WTC11 (cell line): ENCODE measurements at regions not wholly inside any gene's neighbourhood (a gene's known extent, or its start where the extent isn't known, plus 50 kb on each side); places are given as distances from the start of the nearest gene placed in this dataset.

Source experiments
- ATAC-seq: fragments of 200-7000 bp; cut with Tn5 transposase; 2 replicates; pipeline ENCODE4 v1.10.0; 2021; ENCODE audit warnings: mild to moderate bottlenecking, moderate library complexity
- CTCF ChIA-PET: fragments of 300-600 bp; sonication (Branson Sonifier 250); formaldehyde crosslinking; loops from one replicate; lab custom pipeline; 2021; ENCODE audit warnings: antibody characterized with exemption; lab: Charles Lee
- POLR2A ChIA-PET: fragments of 350-600 bp; sonication (Branson Sonifier 250); formaldehyde crosslinking; loops from one replicate; lab custom pipeline; 2021; ENCODE audit warnings: antibody characterized with exemption; lab: Charles Lee
- DNase-seq: peaks from one replicate; pipeline ENCODE4 v3.0.0; 2021; ENCODE audit warnings: low spot score
- H3K27ac Mint-ChIP-seq: 2 replicates; pipeline ENCODE4 v1.8.0; 2021; ENCODE audit warnings: mixed read lengths
- H3K27me3 Mint-ChIP-seq: 2 replicates; pipeline ENCODE4 v1.8.0; 2021; ENCODE audit warnings: low read depth, mild to moderate bottlenecking, moderate library complexity, mixed read lengths
- H3K36me3 Mint-ChIP-seq: 2 replicates; pipeline ENCODE4 v1.8.0; 2021; ENCODE audit warnings: mixed read lengths
- H3K4me1 Mint-ChIP-seq: 2 replicates; pipeline ENCODE4 v1.8.0; 2022; ENCODE audit warnings: mixed read lengths
- H3K4me3 Mint-ChIP-seq: 2 replicates; pipeline ENCODE4 v1.8.0; 2021; ENCODE audit warnings: mild to moderate bottlenecking, moderate library complexity, mixed read lengths
- H3K9me3 Mint-ChIP-seq: 2 replicates; pipeline ENCODE4 v1.8.0; 2021; ENCODE audit warnings: mixed read lengths
- FOXJ3 ChIP-seq: sonication (generic); formaldehyde crosslinking; IDR thresholded peaks from 2 replicates; pipeline ENCODE4 v1.9.0; 2021; ENCODE audit warnings: missing genetic modification reagents, mild to moderate bottlenecking, borderline replicate concordance
- GABPB1 ChIP-seq: sonication (generic); formaldehyde crosslinking; IDR thresholded peaks from 2 replicates; pipeline ENCODE4 v1.8.1; 2023; ENCODE audit warnings: mild to moderate bottlenecking, missing genetic modification reagents
- GRHL2 ChIP-seq: fragments of 250-450 bp; sonication (Bioruptor Pico); IDR thresholded peaks from 2 replicates; pipeline ENCODE4 v1.8.0; 2022; ENCODE audit warnings: mild to moderate bottlenecking, moderate library complexity; ENCODE audit not compliant: insufficient replicate concordance, severe bottlenecking
- HMGA2 ChIP-seq: fragments of 250-450 bp; sonication (Bioruptor Pico); IDR thresholded peaks from 2 replicates; pipeline ENCODE4 v1.4.0; 2021; ENCODE audit warnings: mild to moderate bottlenecking, moderate library complexity
- NFATC4 ChIP-seq: fragments of 250-450 bp; sonication (Bioruptor Pico); IDR thresholded peaks from 2 replicates; pipeline ENCODE4 v1.9.0; 2021; ENCODE audit warnings: mild to moderate bottlenecking
- NR1H2 ChIP-seq: sonication (generic); formaldehyde crosslinking; IDR thresholded peaks from 2 replicates; pipeline ENCODE4 v1.9.0; 2021; ENCODE audit warnings: mild to moderate bottlenecking, moderate library complexity, missing genetic modification reagents
- NR2C2 ChIP-seq: sonication (generic); formaldehyde crosslinking; IDR thresholded peaks from 2 replicates; pipeline ENCODE4 v1.8.0; 2022; ENCODE audit warnings: mild to moderate bottlenecking, missing genetic modification reagents
- NR3C1 ChIP-seq: sonication (generic); formaldehyde crosslinking; conservative IDR thresholded peaks from 2 replicates; pipeline ENCODE4 v1.8.1; 2023; ENCODE audit warnings: low read depth, mild to moderate bottlenecking, missing genetic modification reagents
- SMAD3 ChIP-seq: sonication (generic); formaldehyde crosslinking; IDR thresholded peaks from 2 replicates; pipeline ENCODE4 v1.8.0; 2022; ENCODE audit warnings: missing genetic modification reagents, mild to moderate bottlenecking, borderline replicate concordance
- SP1 ChIP-seq: sonication (generic); formaldehyde crosslinking; conservative IDR thresholded peaks from 2 replicates; pipeline ENCODE4 v1.8.1; 2022; ENCODE audit warnings: missing genetic modification reagents
- TCF7 ChIP-seq: sonication (generic); formaldehyde crosslinking; IDR thresholded peaks from 2 replicates; pipeline ENCODE4 v1.8.0; 2022; ENCODE audit warnings: mild to moderate bottlenecking, low read depth, missing genetic modification reagents, moderate library complexity
- ZBTB21 ChIP-seq: sonication (generic); formaldehyde crosslinking; IDR thresholded peaks from 2 replicates; pipeline ENCODE4 v1.8.1; 2023; ENCODE audit warnings: mild to moderate bottlenecking, missing genetic modification reagents, borderline replicate concordance
- ZNF232 ChIP-seq: sonication (generic); formaldehyde crosslinking; IDR thresholded peaks from 2 replicates; pipeline ENCODE4 v1.8.0; 2022; ENCODE audit warnings: mild to moderate bottlenecking, missing genetic modification reagents
- ZNF263 ChIP-seq: sonication (generic); formaldehyde crosslinking; IDR thresholded peaks from 2 replicates; pipeline ENCODE4 v1.8.1; 2022; ENCODE audit warnings: low read depth, mild to moderate bottlenecking, moderate library complexity, missing genetic modification reagents
- ZNF396 ChIP-seq: fragments of 250-450 bp; sonication (Bioruptor Pico); IDR thresholded peaks from 2 replicates; pipeline ENCODE4 v1.8.0; 2021; ENCODE audit warnings: mild to moderate bottlenecking, moderate library complexity, borderline replicate concordance
- TF ChIP-seq, protein P1 (sequence below): sonication (generic); formaldehyde crosslinking; IDR thresholded peaks from 2 replicates; pipeline ENCODE4 v1.8.1; 2023; ENCODE audit warnings: mild to moderate bottlenecking, missing genetic modification reagents, moderate library complexity
- TF ChIP-seq, protein P2 (sequence below): sonication (generic); formaldehyde crosslinking; IDR thresholded peaks from 2 replicates; pipeline ENCODE4 v1.8.0; 2022; ENCODE audit warnings: mild to moderate bottlenecking, missing genetic modification reagents
- TF ChIP-seq, protein P3 (sequence below): sonication (generic); formaldehyde crosslinking; IDR thresholded peaks from 2 replicates; pipeline ENCODE4 v1.8.0; 2023; ENCODE audit warnings: mild to moderate bottlenecking, missing genetic modification reagents
- TF ChIP-seq, protein P4 (sequence below): fragments of 250-450 bp; sonication (Bioruptor Pico); IDR thresholded peaks from 2 replicates; pipeline ENCODE4 v1.9.0; 2021; ENCODE audit warnings: mild to moderate bottlenecking
- TF ChIP-seq, protein P5 (sequence below): sonication (generic); formaldehyde crosslinking; IDR thresholded peaks from 2 replicates; pipeline ENCODE4 v1.8.0; 2022; ENCODE audit warnings: mild to moderate bottlenecking, missing genetic modification reagents
- TF ChIP-seq, protein P6 (sequence below): fragments of 250-450 bp; sonication (Bioruptor Pico); IDR thresholded peaks from 2 replicates; pipeline ENCODE4 v1.9.0; 2021; ENCODE audit warnings: moderate library complexity, mild to moderate bottlenecking, inconsistent platforms, borderline replicate concordance
- TF ChIP-seq, protein P7 (sequence below): sonication (generic); formaldehyde crosslinking; conservative IDR thresholded peaks from 2 replicates; pipeline ENCODE4 v1.8.1; 2023; ENCODE audit warnings: mild to moderate bottlenecking, low read depth, missing genetic modification reagents, moderate library complexity
- TF ChIP-seq, protein P8 (sequence below): sonication (generic); formaldehyde crosslinking; IDR thresholded peaks from 2 replicates; pipeline ENCODE4 v1.8.0; 2022; ENCODE audit warnings: mild to moderate bottlenecking, missing genetic modification reagents
- TF ChIP-seq, protein P9 (sequence below): sonication (generic); formaldehyde crosslinking; IDR thresholded peaks from 2 replicates; pipeline ENCODE4 v1.8.1; 2022; ENCODE audit warnings: missing genetic modification reagents, borderline replicate concordance
- TF ChIP-seq, protein P10 (sequence below): sonication (generic); formaldehyde crosslinking; IDR thresholded peaks from 2 replicates; pipeline ENCODE4 v1.8.1; 2023; ENCODE audit warnings: mild to moderate bottlenecking, missing genetic modification reagents

DNA sequence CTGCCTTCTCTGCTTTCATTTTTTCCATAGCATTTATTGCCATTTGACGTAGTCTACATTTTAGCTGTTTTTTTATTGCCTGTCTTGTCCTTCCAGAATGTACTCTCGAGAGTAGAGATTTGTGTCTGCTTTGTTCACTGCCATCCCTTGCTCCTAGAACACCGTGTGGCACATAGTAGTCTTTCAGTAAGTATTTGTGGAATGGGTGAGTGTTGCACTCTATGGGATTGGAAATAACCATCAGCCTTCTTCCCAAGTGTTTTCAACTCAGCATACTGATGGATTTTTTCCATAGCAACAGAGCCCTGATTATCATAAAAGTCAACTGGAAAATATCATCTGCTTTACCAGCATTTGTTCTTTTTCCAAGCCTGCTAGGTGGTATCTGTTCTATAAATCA is 462.6 kb downstream of the ENC1 start (continued):
- TF ChIP-seq NR3C1 (CRISPR knock-in tag) (no peak), ZNF263 (CRISPR knock-in tag) (no peak), ZNF396 (no peak), SMAD3 (CRISPR knock-in tag) (no peak), GABPB1 (no peak), HMGA2 (CRISPR knock-in tag) (no peak), SP1 (CRISPR knock-in tag) (no peak)
- TF ChIP-seq, protein P1, sequence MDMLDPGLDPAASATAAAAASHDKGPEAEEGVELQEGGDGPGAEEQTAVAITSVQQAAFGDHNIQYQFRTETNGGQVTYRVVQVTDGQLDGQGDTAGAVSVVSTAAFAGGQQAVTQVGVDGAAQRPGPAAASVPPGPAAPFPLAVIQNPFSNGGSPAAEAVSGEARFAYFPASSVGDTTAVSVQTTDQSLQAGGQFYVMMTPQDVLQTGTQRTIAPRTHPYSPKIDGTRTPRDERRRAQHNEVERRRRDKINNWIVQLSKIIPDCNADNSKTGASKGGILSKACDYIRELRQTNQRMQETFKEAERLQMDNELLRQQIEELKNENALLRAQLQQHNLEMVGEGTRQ (CRISPR knock-in tag), result no peak
- TF ChIP-seq, protein P2, sequence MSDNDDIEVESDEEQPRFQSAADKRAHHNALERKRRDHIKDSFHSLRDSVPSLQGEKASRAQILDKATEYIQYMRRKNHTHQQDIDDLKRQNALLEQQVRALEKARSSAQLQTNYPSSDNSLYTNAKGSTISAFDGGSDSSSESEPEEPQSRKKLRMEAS (CRISPR knock-in tag), result no peak
- TF ChIP-seq, protein P3, sequence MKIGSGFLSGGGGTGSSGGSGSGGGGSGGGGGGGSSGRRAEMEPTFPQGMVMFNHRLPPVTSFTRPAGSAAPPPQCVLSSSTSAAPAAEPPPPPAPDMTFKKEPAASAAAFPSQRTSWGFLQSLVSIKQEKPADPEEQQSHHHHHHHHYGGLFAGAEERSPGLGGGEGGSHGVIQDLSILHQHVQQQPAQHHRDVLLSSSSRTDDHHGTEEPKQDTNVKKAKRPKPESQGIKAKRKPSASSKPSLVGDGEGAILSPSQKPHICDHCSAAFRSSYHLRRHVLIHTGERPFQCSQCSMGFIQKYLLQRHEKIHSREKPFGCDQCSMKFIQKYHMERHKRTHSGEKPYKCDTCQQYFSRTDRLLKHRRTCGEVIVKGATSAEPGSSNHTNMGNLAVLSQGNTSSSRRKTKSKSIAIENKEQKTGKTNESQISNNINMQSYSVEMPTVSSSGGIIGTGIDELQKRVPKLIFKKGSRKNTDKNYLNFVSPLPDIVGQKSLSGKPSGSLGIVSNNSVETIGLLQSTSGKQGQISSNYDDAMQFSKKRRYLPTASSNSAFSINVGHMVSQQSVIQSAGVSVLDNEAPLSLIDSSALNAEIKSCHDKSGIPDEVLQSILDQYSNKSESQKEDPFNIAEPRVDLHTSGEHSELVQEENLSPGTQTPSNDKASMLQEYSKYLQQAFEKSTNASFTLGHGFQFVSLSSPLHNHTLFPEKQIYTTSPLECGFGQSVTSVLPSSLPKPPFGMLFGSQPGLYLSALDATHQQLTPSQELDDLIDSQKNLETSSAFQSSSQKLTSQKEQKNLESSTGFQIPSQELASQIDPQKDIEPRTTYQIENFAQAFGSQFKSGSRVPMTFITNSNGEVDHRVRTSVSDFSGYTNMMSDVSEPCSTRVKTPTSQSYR, result no peak
- TF ChIP-seq, protein P4, sequence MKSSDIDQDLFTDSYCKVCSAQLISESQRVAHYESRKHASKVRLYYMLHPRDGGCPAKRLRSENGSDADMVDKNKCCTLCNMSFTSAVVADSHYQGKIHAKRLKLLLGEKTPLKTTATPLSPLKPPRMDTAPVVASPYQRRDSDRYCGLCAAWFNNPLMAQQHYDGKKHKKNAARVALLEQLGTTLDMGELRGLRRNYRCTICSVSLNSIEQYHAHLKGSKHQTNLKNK (CRISPR knock-in tag), result no peak
- TF ChIP-seq, protein P5, sequence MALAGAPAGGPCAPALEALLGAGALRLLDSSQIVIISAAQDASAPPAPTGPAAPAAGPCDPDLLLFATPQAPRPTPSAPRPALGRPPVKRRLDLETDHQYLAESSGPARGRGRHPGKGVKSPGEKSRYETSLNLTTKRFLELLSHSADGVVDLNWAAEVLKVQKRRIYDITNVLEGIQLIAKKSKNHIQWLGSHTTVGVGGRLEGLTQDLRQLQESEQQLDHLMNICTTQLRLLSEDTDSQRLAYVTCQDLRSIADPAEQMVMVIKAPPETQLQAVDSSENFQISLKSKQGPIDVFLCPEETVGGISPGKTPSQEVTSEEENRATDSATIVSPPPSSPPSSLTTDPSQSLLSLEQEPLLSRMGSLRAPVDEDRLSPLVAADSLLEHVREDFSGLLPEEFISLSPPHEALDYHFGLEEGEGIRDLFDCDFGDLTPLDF (CRISPR knock-in tag), result no peak
- TF ChIP-seq, protein P6, sequence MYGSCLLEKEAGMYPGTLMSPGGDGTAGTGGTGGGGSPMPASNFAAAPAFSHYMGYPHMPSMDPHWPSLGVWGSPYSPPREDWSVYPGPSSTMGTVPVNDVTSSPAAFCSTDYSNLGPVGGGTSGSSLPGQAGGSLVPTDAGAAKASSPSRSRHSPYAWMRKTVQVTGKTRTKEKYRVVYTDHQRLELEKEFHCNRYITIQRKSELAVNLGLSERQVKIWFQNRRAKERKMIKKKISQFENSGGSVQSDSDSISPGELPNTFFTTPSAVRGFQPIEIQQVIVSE (CRISPR knock-in tag), result no peak

DNA sequence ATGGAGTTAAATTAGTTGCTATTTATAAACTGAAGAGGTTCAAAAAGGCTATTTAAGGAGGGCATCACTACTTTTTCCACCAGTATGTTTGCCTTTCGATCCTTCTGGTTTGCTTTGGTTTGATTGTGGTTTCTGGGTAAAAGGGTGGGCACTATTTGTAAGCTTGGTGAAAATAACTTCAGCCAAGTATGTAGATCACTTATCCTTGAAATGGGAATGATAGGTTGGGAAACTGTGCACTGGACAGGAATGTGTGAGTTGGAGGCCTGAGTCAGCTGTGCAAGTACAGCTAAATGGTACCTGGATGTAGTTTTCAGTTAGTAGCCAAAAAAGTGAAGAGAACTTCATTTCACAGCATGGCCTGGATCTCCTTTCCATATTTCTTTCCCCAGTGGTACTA is 466.2 kb downstream of the ENC1 start:
- no peaks in the 10 kb centered on the region for H3K27me3 Mint-ChIP-seq
- no peak overlapping the region for H3K4me3 Mint-ChIP-seq
- no peaks in the 10 kb centered on the region for H3K9me3 Mint-ChIP-seq
- ChIA-PET POLR2A (no interaction called here), CTCF (no interaction called here)
- no peaks in the 10 kb centered on the region for H3K36me3 Mint-ChIP-seq
- H3K27ac Mint-ChIP-seq, result no peak overlapping the region
- DNase-seq, result no peak
- peaks cover 13% of the 10 kb centered on the region for H3K4me1 Mint-ChIP-seq
- no peak for ATAC-seq
- TF ChIP-seq, protein P7, sequence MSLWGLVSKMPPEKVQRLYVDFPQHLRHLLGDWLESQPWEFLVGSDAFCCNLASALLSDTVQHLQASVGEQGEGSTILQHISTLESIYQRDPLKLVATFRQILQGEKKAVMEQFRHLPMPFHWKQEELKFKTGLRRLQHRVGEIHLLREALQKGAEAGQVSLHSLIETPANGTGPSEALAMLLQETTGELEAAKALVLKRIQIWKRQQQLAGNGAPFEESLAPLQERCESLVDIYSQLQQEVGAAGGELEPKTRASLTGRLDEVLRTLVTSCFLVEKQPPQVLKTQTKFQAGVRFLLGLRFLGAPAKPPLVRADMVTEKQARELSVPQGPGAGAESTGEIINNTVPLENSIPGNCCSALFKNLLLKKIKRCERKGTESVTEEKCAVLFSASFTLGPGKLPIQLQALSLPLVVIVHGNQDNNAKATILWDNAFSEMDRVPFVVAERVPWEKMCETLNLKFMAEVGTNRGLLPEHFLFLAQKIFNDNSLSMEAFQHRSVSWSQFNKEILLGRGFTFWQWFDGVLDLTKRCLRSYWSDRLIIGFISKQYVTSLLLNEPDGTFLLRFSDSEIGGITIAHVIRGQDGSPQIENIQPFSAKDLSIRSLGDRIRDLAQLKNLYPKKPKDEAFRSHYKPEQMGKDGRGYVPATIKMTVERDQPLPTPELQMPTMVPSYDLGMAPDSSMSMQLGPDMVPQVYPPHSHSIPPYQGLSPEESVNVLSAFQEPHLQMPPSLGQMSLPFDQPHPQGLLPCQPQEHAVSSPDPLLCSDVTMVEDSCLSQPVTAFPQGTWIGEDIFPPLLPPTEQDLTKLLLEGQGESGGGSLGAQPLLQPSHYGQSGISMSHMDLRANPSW (CRISPR knock-in tag), result no peak
- TF ChIP-seq FOXJ3 (CRISPR knock-in tag) (no peak), GRHL2 (CRISPR knock-in tag) (no peak), ZNF232 (CRISPR knock-in tag) (no peak), NFATC4 (no peak), NR2C2 (no peak), NR1H2 (CRISPR knock-in tag) (no peak), TCF7 (CRISPR knock-in tag) (no peak), ZBTB21 (no peak)
- TF ChIP-seq, protein P8, sequence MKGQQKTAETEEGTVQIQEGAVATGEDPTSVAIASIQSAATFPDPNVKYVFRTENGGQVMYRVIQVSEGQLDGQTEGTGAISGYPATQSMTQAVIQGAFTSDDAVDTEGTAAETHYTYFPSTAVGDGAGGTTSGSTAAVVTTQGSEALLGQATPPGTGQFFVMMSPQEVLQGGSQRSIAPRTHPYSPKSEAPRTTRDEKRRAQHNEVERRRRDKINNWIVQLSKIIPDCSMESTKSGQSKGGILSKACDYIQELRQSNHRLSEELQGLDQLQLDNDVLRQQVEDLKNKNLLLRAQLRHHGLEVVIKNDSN (CRISPR knock-in tag), result no peak
- TF ChIP-seq, protein P9, sequence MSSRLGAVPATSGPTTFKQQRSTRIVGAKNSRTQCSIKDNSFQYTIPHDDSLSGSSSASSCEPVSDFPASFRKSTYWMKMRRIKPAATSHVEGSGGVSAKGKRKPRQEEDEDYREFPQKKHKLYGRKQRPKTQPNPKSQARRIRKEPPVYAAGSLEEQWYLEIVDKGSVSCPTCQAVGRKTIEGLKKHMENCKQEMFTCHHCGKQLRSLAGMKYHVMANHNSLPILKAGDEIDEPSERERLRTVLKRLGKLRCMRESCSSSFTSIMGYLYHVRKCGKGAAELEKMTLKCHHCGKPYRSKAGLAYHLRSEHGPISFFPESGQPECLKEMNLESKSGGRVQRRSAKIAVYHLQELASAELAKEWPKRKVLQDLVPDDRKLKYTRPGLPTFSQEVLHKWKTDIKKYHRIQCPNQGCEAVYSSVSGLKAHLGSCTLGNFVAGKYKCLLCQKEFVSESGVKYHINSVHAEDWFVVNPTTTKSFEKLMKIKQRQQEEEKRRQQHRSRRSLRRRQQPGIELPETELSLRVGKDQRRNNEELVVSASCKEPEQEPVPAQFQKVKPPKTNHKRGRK (CRISPR knock-in tag), result no peak
- TF ChIP-seq, protein P10, sequence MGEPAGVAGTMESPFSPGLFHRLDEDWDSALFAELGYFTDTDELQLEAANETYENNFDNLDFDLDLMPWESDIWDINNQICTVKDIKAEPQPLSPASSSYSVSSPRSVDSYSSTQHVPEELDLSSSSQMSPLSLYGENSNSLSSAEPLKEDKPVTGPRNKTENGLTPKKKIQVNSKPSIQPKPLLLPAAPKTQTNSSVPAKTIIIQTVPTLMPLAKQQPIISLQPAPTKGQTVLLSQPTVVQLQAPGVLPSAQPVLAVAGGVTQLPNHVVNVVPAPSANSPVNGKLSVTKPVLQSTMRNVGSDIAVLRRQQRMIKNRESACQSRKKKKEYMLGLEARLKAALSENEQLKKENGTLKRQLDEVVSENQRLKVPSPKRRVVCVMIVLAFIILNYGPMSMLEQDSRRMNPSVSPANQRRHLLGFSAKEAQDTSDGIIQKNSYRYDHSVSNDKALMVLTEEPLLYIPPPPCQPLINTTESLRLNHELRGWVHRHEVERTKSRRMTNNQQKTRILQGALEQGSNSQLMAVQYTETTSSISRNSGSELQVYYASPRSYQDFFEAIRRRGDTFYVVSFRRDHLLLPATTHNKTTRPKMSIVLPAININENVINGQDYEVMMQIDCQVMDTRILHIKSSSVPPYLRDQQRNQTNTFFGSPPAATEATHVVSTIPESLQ (CRISPR knock-in tag), result no peak
